B cell (primary cell): ENCODE measurements at regions not wholly inside any gene's neighbourhood (a gene's known extent, or its start where the extent isn't known, plus 50 kb on each side); places are given as distances from the start of the nearest gene placed in this dataset.

Experiments
- ATAC-seq: fragments of 200-7000 bp; cut with Tn5 transposase; one replicate; pipeline ENCODE4 v1.10.0; 2021; ENCODE audit warnings: low read depth, mild to moderate bottlenecking, moderate number of reproducible peaks, moderate library complexity
- CTCF ChIA-PET: fragments of 350-600 bp; sonication (Branson Sonifier 250); formaldehyde crosslinking; loops from one replicate; lab custom pipeline; 2021; ENCODE audit warnings: antibody characterized with exemption, inconsistent platforms; lab: Charles Lee
- POLR2A ChIA-PET: fragments of 350-600 bp; sonication (Branson Sonifier 250); formaldehyde crosslinking; loops from one replicate; lab custom pipeline; 2021; ENCODE audit warnings: antibody characterized with exemption; lab: Charles Lee
- DNase-seq: peaks from one replicate; pipeline ENCODE4 v3.0.0; 2013
- H2AFZ ChIP-seq: 2 replicates; pipeline ENCODE4 v1.6.1; 2012; ENCODE audit warnings: mild to moderate bottlenecking, low read depth, low read length; ENCODE audit not compliant: insufficient read depth, poor library complexity, severe bottlenecking
- H3K27ac ChIP-seq, 2 donors: 1 replicate in 1 of 2; 2 replicates in 1 of 2; pipeline ENCODE4 v1.5.1; 2012 to 2013; ENCODE audit warnings: low read length in 2 of 2, mild to moderate bottlenecking in 2 of 2, moderate library complexity in 1 of 2
- H3K27me3 ChIP-seq, 4 experiments: fragments of 200-600 bp in 1 of 4; sonication (generic) in 1 of 4; replicated peaks in 1 of 4; 1 replicate in 2 of 4; 2 replicates in 2 of 4; pipeline versions ENCODE4 v1.6.1 to v1.7.0; 2013 to 2016; ENCODE audit warnings: low read length in 3 of 4, mild to moderate bottlenecking in 2 of 4, mixed read lengths in 1 of 4, moderate library complexity in 1 of 4; ENCODE audit not compliant: insufficient read depth in 4 of 4, control insufficient read depth in 3 of 4; ENCODE audit errors: control extremely low read depth in 1 of 4
- H3K36me3 ChIP-seq, 2 experiments: replicated peaks in 1 of 2; 1 replicate in 1 of 2; 2 replicates in 1 of 2; pipeline versions ENCODE4 v1.6.1 to v1.7.1; 2013; ENCODE audit warnings: low read length in 1 of 2; ENCODE audit not compliant: insufficient read depth in 2 of 2, control insufficient read depth in 1 of 2; ENCODE audit errors: control extremely low read depth in 1 of 2, extremely low read depth in 1 of 2
- H3K4me1 ChIP-seq, 2 donors: fragments of 200-600 bp in 1 of 2; sonication (generic) in 1 of 2; 1 replicate in 1 of 2; 2 replicates in 1 of 2; pipeline versions ENCODE4 v1.5.1 to v1.6.1; 2013 to 2017; ENCODE audit warnings: low read length in 2 of 2; ENCODE audit not compliant: control insufficient read depth in 2 of 2, insufficient read depth in 2 of 2
- H3K4me2 ChIP-seq: replicated peaks from 2 replicates; pipeline ENCODE3; 2012; ENCODE audit warnings: mild to moderate bottlenecking, low read depth, low read length; ENCODE audit not compliant: poor library complexity, severe bottlenecking
- H3K4me3 ChIP-seq, 5 experiments: fragments of 200-600 bp in 1 of 5; sonication (generic) in 1 of 5; 1 replicate in 3 of 5; 2 replicates in 2 of 5; pipeline versions ENCODE4 v1.5.1 to v1.7.0; 2011 to 2016; ENCODE audit warnings: low read length in 4 of 5, mild to moderate bottlenecking in 4 of 5, low read depth in 2 of 5, control low read depth in 1 of 5, moderate library complexity in 1 of 5; ENCODE audit not compliant: insufficient read depth in 1 of 5; ENCODE audit errors: control extremely low read depth in 1 of 5, extremely low read depth in 1 of 5
- H3K79me2 ChIP-seq: fragments of 200-600 bp; sonication (generic); one replicate; pipeline ENCODE4 v1.6.0; 2016; ENCODE audit warnings: low read length; ENCODE audit not compliant: control insufficient read depth, insufficient read depth
- H3K9ac ChIP-seq: fragments of 200-600 bp; sonication (generic); 2 replicates; pipeline ENCODE4 v1.6.1; 2017; ENCODE audit warnings: mild to moderate bottlenecking, low read length, moderate library complexity
- H3K9me3 ChIP-seq, 3 donors: one replicate each; pipeline versions ENCODE4 v1.6.1 to v1.7.1; 2013; ENCODE audit warnings: low read length in 2 of 3; ENCODE audit not compliant: control insufficient read depth in 2 of 3, insufficient read depth in 1 of 3; ENCODE audit errors: control extremely low read depth in 1 of 3
- H4K20me1 ChIP-seq: 2 replicates; pipeline ENCODE4 v1.6.0; 2012; ENCODE audit warnings: mild to moderate bottlenecking, low read length; ENCODE audit not compliant: insufficient read depth, control insufficient read depth, poor library complexity, severe bottlenecking
- H3K27ac Mint-ChIP-seq: one replicate; pipeline ENCODE4 v1.8.0; 2021; ENCODE audit warnings: mixed read lengths
- H3K27me3 Mint-ChIP-seq: one replicate; pipeline ENCODE4 v1.8.0; 2021; ENCODE audit warnings: mixed read lengths
- H3K4me1 Mint-ChIP-seq: one replicate; pipeline ENCODE4 v1.8.0; 2021; ENCODE audit warnings: mixed read lengths
- H3K4me3 Mint-ChIP-seq: one replicate; pipeline ENCODE4 v1.8.0; 2021; ENCODE audit warnings: mixed read lengths
- H3K9me3 Mint-ChIP-seq: one replicate; pipeline ENCODE4 v1.8.0; 2022; ENCODE audit warnings: mixed read lengths; ENCODE audit not compliant: insufficient read depth
- EZH2 ChIP-seq: IDR thresholded peaks from 2 replicates; pipeline ENCODE4 v1.6.1; 2012; ENCODE audit warnings: borderline replicate concordance, low read depth, mild to moderate bottlenecking, moderate library complexity, low read length; ENCODE audit not compliant: insufficient read depth, poor library complexity, severe bottlenecking
- WGBS: methylation state at CpG from one replicate; pipeline ENCODE4 v1.1.5; 2013; ENCODE audit warnings: missing lambda C conversion rate; ENCODE audit not compliant: insufficient coverage; 5-methylcytosine and 5-hydroxymethylcytosine counted together
- intact Hi-C: fragments of 100-400 bp; cut with micrococcal nuclease; formaldehyde crosslinking; loops from one replicate; pipeline ENCODE4 v1.10.0; 2022
- TF ChIP-seq, protein P1 (sequence below): fragments of 200-600 bp; IDR thresholded peaks from one replicate; pipeline ENCODE4 v1.8.0; 2022; ENCODE audit warnings: antibody characterized with exemption, mild to moderate bottlenecking

- no peak overlapping the region for H3K4me2 ChIP-seq
- TF ChIP-seq, protein P1, sequence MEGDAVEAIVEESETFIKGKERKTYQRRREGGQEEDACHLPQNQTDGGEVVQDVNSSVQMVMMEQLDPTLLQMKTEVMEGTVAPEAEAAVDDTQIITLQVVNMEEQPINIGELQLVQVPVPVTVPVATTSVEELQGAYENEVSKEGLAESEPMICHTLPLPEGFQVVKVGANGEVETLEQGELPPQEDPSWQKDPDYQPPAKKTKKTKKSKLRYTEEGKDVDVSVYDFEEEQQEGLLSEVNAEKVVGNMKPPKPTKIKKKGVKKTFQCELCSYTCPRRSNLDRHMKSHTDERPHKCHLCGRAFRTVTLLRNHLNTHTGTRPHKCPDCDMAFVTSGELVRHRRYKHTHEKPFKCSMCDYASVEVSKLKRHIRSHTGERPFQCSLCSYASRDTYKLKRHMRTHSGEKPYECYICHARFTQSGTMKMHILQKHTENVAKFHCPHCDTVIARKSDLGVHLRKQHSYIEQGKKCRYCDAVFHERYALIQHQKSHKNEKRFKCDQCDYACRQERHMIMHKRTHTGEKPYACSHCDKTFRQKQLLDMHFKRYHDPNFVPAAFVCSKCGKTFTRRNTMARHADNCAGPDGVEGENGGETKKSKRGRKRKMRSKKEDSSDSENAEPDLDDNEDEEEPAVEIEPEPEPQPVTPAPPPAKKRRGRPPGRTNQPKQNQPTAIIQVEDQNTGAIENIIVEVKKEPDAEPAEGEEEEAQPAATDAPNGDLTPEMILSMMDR, result no peak
- TF ChIP-seq EZH2, result no peak
- no peaks in the 10 kb centered on the region for H3K4me1 ChIP-seq
- no peaks in the 10 kb centered on the region for H3K79me2 ChIP-seq
- Mint-ChIP-seq H3K4me1 (no peaks in the 10 kb centered on the region), H3K4me3 (no peak overlapping the region), H3K27ac (no peak overlapping the region), H3K9me3 (no peaks in the 10 kb centered on the region), H3K27me3 (peaks cover 5% of the 10 kb centered on the region)
- H3K36me3 ChIP-seq, result no peaks in the 10 kb centered on the region
- no peak for DNase-seq
- ChIA-PET POLR2A (no interaction called here), CTCF (no interaction called here)
- H3K27me3 ChIP-seq, result no peaks in the 10 kb centered on the region
- 100% methylated on average over 2 of the region's 4 CpGs for WGBS
- no peaks in the 10 kb centered on the region for H3K9me3 ChIP-seq
- no peak overlapping the region for H2AFZ ChIP-seq
- no peak overlapping the region for H3K4me3 ChIP-seq
- intact Hi-C loops, result no loop called here
- no peak for ATAC-seq
- H4K20me1 ChIP-seq, result no peaks in the 10 kb centered on the region
- no peak overlapping the region for H3K9ac ChIP-seq
- no peak overlapping the region for H3K27ac ChIP-seq
Observed at GRCh38 chr6:747921-748320, 55.0 kb upstream of the EXOC2 start.

- intact Hi-C loops, result no loop called here
- H3K9me3 ChIP-seq, result no peaks in the 10 kb centered on the region
- peaks cover 2% of the 10 kb centered on the region for H3K27me3 Mint-ChIP-seq
- H3K27me3 ChIP-seq, result no peaks in the 10 kb centered on the region
- CTCF ChIA-PET, result no interaction called here
- no peak overlapping the region for H3K4me3 ChIP-seq
- no peaks in the 10 kb centered on the region for H4K20me1 ChIP-seq
- ATAC-seq (no peak), DNase-seq (no peak)
- TF ChIP-seq EZH2, result no peak
- TF ChIP-seq, protein P1, result no peak
- H3K4me2 ChIP-seq, result no peak overlapping the region
- H3K4me1 Mint-ChIP-seq, result no peaks in the 10 kb centered on the region
- no peaks in the 10 kb centered on the region for H3K79me2 ChIP-seq
- no peaks in the 10 kb centered on the region for H3K4me1 ChIP-seq
- POLR2A ChIA-PET, result no interaction called here
- no peak overlapping the region for H3K9ac ChIP-seq
- H3K9me3 Mint-ChIP-seq, result no peaks in the 10 kb centered on the region
- 96% methylated on average over 3 of the region's 4 CpGs for WGBS
- H2AFZ ChIP-seq, result no peak overlapping the region
- H3K4me3 Mint-ChIP-seq, result no peak overlapping the region
- no peak overlapping the region for H3K27ac ChIP-seq
- no peaks in the 10 kb centered on the region for H3K36me3 ChIP-seq
- no peak overlapping the region for H3K27ac Mint-ChIP-seq
Observed at GRCh38 chr6:747028-747427, 54.1 kb upstream of the EXOC2 start.
